ENCODE measurements at regions not wholly inside any gene's neighbourhood (a gene's known extent, or its start where the extent isn't known, plus 50 kb on each side); places are given as distances from the start of the nearest gene placed in this dataset.

- TF ChIP-seq SMAD4 (CRISPR knock-in tag; IDR thresholded peaks at IDR 0.05) (no peak), ZBTB43 (CRISPR knock-in tag; IDR thresholded peaks at IDR 0.05) (no peak), PRRX2 (CRISPR knock-in tag; IDR thresholded peaks at IDR 0.05) (no peak), ATF2 (CRISPR knock-in tag; IDR thresholded peaks at IDR 0.05; ENCODE audit: borderline replicate concordance, low read depth) (no peak), MAX (CRISPR knock-in tag; IDR thresholded peaks at IDR 0.05) (no peak)
These were observed 197.6 kb downstream of the MINAR1 start (continued) for GRCh38 chr15:79629687-79630086.

GRCh38 chr15:79632457-79632856 lies 200.3 kb downstream of the MINAR1 start:
- no peak overlapping the region for H3K27ac Mint-ChIP-seq
- ChIA-PET CTCF (no interaction called here), POLR2A (no interaction called here)
- peaks cover 27% of the 10 kb centered on the region for H3K9me3 Mint-ChIP-seq
- ATAC-seq = no peak
- H3K36me3 Mint-ChIP-seq = no peaks in the 10 kb centered on the region
- TF ChIP-seq USF2 (CRISPR knock-in tag; IDR thresholded peaks at IDR 0.05) = no peak
- no peak for DNase-seq (ENCODE audit: low spot score)
- no peaks in the 10 kb centered on the region; the same call in 1 of the 2 replicates for H3K27me3 Mint-ChIP-seq (ENCODE audit: low read depth)
- peaks cover 3% of the 10 kb centered on the region for H3K4me1 Mint-ChIP-seq
- H3K4me3 Mint-ChIP-seq = no peak overlapping the region

DNA sequence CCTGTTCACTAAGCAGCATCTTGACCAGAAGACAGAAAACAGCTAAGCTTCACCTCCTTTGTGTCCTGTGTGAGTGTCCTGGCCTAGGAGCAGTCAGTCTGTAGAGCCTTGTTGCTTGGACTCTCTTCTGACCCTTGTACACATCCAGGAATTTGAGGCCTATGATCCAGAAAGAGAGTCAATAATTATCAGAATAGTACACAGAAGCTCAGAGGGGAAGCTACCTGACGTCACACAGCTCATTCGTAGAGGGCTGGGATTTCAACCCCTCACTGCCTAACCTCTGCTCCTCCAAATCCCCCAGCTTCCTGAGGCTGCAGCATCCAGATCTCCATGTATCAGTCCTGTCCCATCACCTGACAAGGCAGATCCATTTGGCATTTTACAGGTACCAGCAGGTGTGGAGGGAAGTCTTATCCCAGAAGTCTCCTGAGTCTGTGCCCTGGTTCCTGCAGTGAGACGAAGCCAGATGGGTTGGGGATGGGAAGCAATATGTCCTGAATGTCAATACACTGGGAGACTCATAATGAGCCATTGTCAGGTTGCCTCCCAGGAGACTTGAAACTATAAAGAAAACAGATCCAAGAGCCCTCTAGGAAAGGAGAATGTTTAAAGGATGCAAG lies 203.1 kb downstream of the MINAR1 start:
- Mint-ChIP-seq H3K27me3 (ENCODE audit: low read depth) (no peaks in the 10 kb centered on the region; the same call in 1 of the 2 replicates), H3K9me3 (peaks cover 25% of the 10 kb centered on the region), H3K4me3 (no peak overlapping the region), H3K36me3 (no peaks in the 10 kb centered on the region), H3K4me1 (peaks cover 3% of the 10 kb centered on the region), H3K27ac (no peak overlapping the region)
- ATAC-seq = no peak
- POLR2A ChIA-PET = no interaction called here
- CTCF ChIA-PET = interaction anchor here (1.7 to 1.8 kb wide), 2 partner anchors 39 to 295 kb away, joined by 5 to 6 read pairs; no protein-coding TSS in a partner anchor
- no peak for DNase-seq (ENCODE audit: low spot score)
- TF ChIP-seq USF2 (CRISPR knock-in tag; IDR thresholded peaks at IDR 0.05) (no peak), ZNF121 (CRISPR knock-in tag; IDR thresholded peaks at IDR 0.05) (no peak), ZNF671 (CRISPR knock-in tag; IDR thresholded peaks at IDR 0.05) (no peak), GABPB1 (CRISPR knock-in tag; IDR thresholded peaks at IDR 0.05) (no peak), FOXK1 (CRISPR knock-in tag; IDR thresholded peaks at IDR 0.05) (no peak), NFYB (CRISPR knock-in tag; conservative IDR thresholded peaks at IDR 0.05; ENCODE audit: low read depth) (no peak), MXD4 (CRISPR knock-in tag; IDR thresholded peaks at IDR 0.05; ENCODE audit: borderline replicate concordance) (no peak), ZNF512 (CRISPR knock-in tag; IDR thresholded peaks at IDR 0.05; ENCODE audit: borderline replicate concordance) (no peak)
- TF ChIP-seq, protein P1, sequence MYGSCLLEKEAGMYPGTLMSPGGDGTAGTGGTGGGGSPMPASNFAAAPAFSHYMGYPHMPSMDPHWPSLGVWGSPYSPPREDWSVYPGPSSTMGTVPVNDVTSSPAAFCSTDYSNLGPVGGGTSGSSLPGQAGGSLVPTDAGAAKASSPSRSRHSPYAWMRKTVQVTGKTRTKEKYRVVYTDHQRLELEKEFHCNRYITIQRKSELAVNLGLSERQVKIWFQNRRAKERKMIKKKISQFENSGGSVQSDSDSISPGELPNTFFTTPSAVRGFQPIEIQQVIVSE (CRISPR knock-in tag; IDR thresholded peaks at IDR 0.05; ENCODE audit: borderline replicate concordance) = no peak
- TF ChIP-seq, protein P2, sequence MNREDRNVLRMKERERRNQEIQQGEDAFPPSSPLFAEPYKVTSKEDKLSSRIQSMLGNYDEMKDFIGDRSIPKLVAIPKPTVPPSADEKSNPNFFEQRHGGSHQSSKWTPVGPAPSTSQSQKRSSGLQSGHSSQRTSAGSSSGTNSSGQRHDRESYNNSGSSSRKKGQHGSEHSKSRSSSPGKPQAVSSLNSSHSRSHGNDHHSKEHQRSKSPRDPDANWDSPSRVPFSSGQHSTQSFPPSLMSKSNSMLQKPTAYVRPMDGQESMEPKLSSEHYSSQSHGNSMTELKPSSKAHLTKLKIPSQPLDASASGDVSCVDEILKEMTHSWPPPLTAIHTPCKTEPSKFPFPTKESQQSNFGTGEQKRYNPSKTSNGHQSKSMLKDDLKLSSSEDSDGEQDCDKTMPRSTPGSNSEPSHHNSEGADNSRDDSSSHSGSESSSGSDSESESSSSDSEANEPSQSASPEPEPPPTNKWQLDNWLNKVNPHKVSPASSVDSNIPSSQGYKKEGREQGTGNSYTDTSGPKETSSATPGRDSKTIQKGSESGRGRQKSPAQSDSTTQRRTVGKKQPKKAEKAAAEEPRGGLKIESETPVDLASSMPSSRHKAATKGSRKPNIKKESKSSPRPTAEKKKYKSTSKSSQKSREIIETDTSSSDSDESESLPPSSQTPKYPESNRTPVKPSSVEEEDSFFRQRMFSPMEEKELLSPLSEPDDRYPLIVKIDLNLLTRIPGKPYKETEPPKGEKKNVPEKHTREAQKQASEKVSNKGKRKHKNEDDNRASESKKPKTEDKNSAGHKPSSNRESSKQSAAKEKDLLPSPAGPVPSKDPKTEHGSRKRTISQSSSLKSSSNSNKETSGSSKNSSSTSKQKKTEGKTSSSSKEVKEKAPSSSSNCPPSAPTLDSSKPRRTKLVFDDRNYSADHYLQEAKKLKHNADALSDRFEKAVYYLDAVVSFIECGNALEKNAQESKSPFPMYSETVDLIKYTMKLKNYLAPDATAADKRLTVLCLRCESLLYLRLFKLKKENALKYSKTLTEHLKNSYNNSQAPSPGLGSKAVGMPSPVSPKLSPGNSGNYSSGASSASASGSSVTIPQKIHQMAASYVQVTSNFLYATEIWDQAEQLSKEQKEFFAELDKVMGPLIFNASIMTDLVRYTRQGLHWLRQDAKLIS (CRISPR knock-in tag; IDR thresholded peaks at IDR 0.05; ENCODE audit: borderline replicate concordance) = no peak
- TF ChIP-seq, protein P3, sequence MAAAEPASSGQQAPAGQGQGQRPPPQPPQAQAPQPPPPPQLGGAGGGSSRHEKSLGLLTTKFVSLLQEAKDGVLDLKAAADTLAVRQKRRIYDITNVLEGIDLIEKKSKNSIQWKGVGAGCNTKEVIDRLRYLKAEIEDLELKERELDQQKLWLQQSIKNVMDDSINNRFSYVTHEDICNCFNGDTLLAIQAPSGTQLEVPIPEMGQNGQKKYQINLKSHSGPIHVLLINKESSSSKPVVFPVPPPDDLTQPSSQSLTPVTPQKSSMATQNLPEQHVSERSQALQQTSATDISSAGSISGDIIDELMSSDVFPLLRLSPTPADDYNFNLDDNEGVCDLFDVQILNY (CRISPR knock-in tag; IDR thresholded peaks at IDR 0.05) = no peak
- TF ChIP-seq, protein P4, sequence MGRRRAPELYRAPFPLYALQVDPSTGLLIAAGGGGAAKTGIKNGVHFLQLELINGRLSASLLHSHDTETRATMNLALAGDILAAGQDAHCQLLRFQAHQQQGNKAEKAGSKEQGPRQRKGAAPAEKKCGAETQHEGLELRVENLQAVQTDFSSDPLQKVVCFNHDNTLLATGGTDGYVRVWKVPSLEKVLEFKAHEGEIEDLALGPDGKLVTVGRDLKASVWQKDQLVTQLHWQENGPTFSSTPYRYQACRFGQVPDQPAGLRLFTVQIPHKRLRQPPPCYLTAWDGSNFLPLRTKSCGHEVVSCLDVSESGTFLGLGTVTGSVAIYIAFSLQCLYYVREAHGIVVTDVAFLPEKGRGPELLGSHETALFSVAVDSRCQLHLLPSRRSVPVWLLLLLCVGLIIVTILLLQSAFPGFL (CRISPR knock-in tag; IDR thresholded peaks at IDR 0.05; ENCODE audit: borderline replicate concordance) = no peak

Data from WTC11 (cell line).